ENCODE measurements at regions not wholly inside any gene's neighbourhood (a gene's known extent, or its start where the extent isn't known, plus 50 kb on each side); places are given as distances from the start of the nearest gene placed in this dataset.
A peak's percentile ranks its signal among the peaks of the same experiment; 100 is the strongest.
"Not testable (repeated sequence)": the region's sequence is repeated elsewhere in the genome, so short reads cannot be mapped to it uniquely, and the experiment has no call there.

GRCh38 chr2:38146907-38147307 is 71.0 kb upstream of the CYP1B1 start:
- DNase-seq: no peak

GRCh38 chr2:38146275-38146906 is 70.4 kb upstream of the CYP1B1 start:
- DNase-seq: peak; percentile 17

GRCh38 chr2:38145236-38145635 is 69.3 kb upstream of the CYP1B1 start:
- DNase-seq: no peak

GRCh38 chr2:38142627-38143026 is 66.7 kb upstream of the CYP1B1 start:
- no peak for DNase-seq

GRCh38 chr2:38141501-38141900 is 65.5 kb upstream of the CYP1B1 start:
- DNase-seq: no peak

GRCh38 chr2:38138996-38139395 is 63.0 kb upstream of the CYP1B1 start:
- no peak for DNase-seq

- no peak for DNase-seq
Measured at GRCh38 chr2:38138419-38138818, 62.5 kb upstream of the CYP1B1 start.

GRCh38 chr2:38137958-38138357 is 62.0 kb upstream of the CYP1B1 start:
- not testable (repeated sequence) for DNase-seq

GRCh38 chr2:38131676-38132075 is 55.7 kb upstream of the CYP1B1 start:
- no peak for DNase-seq

GRCh38 chr2:38130876-38131275 is 54.9 kb upstream of the CYP1B1 start:
- DNase-seq: no peak

- DNase-seq: no peak
Measured at GRCh38 chr2:38129987-38130386, 54.0 kb upstream of the CYP1B1 start.

GRCh38 chr2:38129481-38129880 is 53.5 kb upstream of the CYP1B1 start:
- no peak for DNase-seq

- no peak for DNase-seq
Measured at GRCh38 chr2:38128653-38129052, 52.7 kb upstream of the CYP1B1 start.

GRCh38 chr2:38127277-38127676 is 51.3 kb upstream of the CYP1B1 start:
- DNase-seq: no peak

GRCh38 chr2:38125842-38126241 is 49.9 kb upstream of the CYP1B1 start:
- no peak for DNase-seq
